Kidney epithelial cell (primary cell): ENCODE measurements at regions not wholly inside any gene's neighbourhood (a gene's known extent, or its start where the extent isn't known, plus 50 kb on each side); places are given as distances from the start of the nearest gene placed in this dataset.

Experiments used
- DNase-seq: peaks from one replicate; pipeline ENCODE4 v3.0.0-alpha.2; 2010; ENCODE audit warnings: low read depth
- H3K27me3 ChIP-seq: 2 replicates; pipeline ENCODE4 v1.6.0; 2011; ENCODE audit warnings: low read length; ENCODE audit not compliant: control insufficient read depth, insufficient read depth
- H3K36me3 ChIP-seq: 2 replicates; pipeline ENCODE4 v1.5.1; 2011; ENCODE audit warnings: low read length; ENCODE audit not compliant: control insufficient read depth, insufficient read depth
- H3K4me3 ChIP-seq: 2 replicates; pipeline ENCODE4 v1.5.1; 2011; ENCODE audit warnings: low read depth, mild to moderate bottlenecking, control low read depth, low read length
- CTCF ChIP-seq: IDR thresholded peaks from 2 replicates; pipeline ENCODE4 v1.5.1; 2011; ENCODE audit warnings: mild to moderate bottlenecking, moderate library complexity, low read length, control low read depth, inconsistent platforms; ENCODE audit not compliant: insufficient read depth, poor library complexity, severe bottlenecking

- TF ChIP-seq CTCF = no peak
- Histone ChIP-seq H3K27me3 (no peaks in the 10 kb centered on the region), H3K4me3 (no peak overlapping the region), H3K36me3 (no peaks in the 10 kb centered on the region)
- no peak for DNase-seq
Measured at GRCh38 chr14:49425921-49426320, 160.3 kb downstream of the RPS29 start.

GRCh38 chr14:49424436-49425331 lies 161.5 kb downstream of the RPS29 start:
- DNase-seq = no peak
- Histone ChIP-seq H3K36me3 (no peaks in the 10 kb centered on the region), H3K27me3 (no peaks in the 10 kb centered on the region), H3K4me3 (no peak overlapping the region)
- no peak for TF ChIP-seq CTCF

DNA sequence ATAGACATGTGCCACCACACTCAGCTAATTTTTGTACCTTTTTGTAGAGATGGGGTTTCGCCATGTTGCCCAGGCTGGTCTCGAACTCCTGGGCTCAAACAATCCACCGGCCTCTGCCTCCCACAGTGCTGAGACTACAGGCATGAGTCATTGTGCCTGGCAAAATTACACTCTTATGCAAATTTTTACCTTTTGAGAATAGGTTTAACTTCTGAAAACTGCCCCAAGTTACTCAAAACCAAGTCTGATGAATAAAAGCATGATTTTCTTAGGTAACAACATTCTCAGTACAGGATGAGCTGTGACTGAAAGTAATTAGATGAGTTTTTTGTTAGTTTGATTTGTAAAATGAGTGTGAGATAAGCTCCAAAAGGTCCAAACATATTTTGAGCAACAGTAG lies 166.0 kb downstream of the RPS29 start:
- no peak for TF ChIP-seq CTCF
- Histone ChIP-seq H3K36me3 (no peaks in the 10 kb centered on the region), H3K27me3 (no peaks in the 10 kb centered on the region), H3K4me3 (no peak overlapping the region)
- DNase-seq = no peak

DNA sequence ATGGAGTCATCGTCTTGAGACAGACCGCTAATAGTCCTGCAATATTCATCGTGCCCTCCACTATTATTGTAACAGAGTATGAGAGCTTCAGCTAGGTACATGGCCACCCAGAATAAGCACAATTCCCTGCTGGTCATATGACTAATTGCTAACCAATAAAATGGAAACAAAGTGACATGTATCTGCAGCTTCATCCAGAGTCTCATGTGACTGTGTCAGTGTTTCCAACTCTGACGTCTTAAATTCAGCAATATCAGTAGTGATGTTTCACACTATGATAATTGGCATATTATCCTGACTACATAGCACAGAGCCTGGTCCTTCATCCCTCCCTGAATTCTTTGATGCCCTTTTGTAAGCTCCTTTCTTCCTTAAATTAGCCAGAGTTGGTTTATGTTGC lies 167.4 kb downstream of the RPS29 start:
- no peak for TF ChIP-seq CTCF
- no peak for DNase-seq

GRCh38 chr14:49417790-49418189 lies 168.4 kb downstream of the RPS29 start:
- no peak for DNase-seq
- Histone ChIP-seq H3K4me3 (no peak overlapping the region), H3K36me3 (no peaks in the 10 kb centered on the region), H3K27me3 (no peaks in the 10 kb centered on the region)
- no peak for TF ChIP-seq CTCF

More for the DNA sequence above, 167.4 kb downstream of the RPS29 start:
- Histone ChIP-seq H3K27me3 (no peaks in the 10 kb centered on the region), H3K4me3 (no peak overlapping the region), H3K36me3 (no peaks in the 10 kb centered on the region)
